Activated T-cell treated with anti-CD3 and anti-CD28 coated beads for 1 hour (primary cell): ENCODE measurements at regions not wholly inside any gene's neighbourhood (a gene's known extent, or its start where the extent isn't known, plus 50 kb on each side); places are given as distances from the start of the nearest gene placed in this dataset.

Experiments used
- DNase-seq: peaks from one replicate; pipeline ENCODE4 v3.0.0-alpha.2; 2020; ENCODE audit warnings: low read depth

DNA sequence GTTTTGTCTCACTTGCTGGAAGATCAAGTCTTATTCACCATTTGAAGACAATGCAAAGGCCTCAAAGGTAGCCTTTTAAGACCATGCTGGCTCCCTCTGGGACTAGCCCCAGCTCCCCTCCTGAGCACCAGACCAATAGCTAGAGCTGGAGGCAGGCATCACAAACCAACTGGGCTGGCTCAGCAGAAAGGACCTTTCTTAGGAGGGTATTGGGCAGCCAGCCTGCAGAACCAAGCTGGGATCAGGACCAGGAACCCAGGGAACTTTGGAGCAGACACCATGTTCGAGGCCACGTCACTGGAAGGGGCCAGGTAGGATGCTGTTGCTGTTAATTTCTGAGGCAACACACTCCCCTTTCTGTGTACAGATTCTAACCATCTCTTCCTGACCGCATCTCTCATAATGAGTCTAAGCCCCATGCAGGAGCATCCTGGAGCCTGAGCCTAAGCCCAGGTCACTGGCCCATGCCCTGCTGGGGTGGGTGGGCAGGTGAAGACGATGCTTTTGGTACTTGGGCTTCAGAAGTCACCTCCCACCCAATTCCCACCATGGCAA, 81.4 kb upstream of the KLF13 start:
- DNase-seq, result no peak

DNA sequence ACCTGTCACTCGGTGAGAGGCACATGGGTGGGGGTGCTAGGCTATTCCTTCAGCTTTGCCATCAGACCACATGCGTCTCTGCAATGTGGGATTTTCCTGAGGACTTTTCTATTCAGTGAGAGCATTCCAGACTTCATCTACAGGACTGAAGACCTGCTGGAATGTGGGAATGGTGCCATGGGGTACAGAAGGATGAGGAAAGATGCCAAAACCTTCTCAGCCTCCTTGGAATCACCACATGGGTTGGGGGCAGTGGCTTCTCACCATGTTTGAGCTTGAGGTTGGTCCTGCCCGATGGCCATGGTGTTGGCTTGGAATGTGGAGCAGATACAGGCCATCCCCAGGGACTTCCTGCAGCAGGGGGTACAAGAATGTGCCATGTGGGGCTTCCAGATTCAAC, 80.9 kb upstream of the KLF13 start:
- no peak for DNase-seq

DNA sequence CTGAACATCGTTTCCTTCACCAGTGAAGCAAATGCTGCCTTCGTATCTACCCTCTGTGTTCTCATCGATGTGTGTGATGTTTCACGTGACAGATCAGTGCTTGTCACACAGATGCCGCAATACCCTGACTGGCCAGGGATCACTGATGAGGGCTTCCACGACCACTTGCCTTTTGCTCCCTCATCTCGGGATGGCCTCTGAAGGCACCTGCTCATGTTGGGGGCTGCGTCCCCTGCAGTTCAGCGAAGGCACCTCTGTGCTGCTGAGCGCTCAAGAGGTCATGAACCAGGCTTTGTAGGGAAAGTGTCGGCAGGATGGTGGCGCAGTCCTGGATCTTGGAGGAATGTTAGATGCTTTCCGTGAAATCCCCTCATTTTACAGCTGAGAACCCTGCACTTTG, 79.2 kb upstream of the KLF13 start:
- no peak for DNase-seq

DNA sequence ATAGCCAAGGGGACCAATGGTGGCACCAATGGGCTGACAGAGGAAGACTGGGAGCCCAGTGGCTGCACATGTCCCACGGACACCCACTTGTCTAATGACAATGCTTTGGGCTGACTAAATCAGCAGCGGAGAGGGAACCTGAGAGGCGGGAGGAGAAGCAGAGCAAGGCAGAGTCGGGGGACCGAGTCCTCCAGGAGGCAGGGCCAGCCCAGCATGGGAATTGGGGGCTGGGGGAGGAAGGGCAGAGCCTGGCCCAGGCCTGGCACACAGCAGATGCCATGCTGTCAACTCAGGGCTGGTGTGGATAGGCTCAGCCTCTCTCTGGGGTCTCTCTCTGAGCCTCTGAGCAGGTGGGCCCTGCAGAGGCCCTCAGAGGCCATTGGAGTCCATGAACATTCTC, 78.4 kb upstream of the KLF13 start:
- no peak for DNase-seq

DNA sequence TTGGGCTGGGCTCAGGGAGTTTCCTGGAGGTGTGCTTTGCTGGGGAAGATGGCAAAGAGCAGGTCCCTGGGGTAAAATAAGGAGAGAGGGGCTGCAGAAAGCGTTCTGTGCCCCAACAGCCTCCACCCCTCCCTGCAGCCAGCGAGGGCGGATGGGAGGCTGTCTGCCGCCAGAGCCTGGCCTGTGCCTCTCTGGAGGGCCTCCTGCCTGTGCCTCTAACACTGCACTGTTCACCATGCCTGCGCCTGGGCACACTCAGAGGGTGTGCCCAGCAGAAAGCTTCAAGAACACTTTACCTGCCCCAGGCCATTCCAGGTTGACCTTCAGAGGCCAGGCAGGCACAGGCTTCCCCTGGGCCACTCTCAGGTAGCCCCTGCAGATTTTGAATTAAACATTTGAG, 77.7 kb upstream of the KLF13 start:
- DNase-seq, result no peak

DNA sequence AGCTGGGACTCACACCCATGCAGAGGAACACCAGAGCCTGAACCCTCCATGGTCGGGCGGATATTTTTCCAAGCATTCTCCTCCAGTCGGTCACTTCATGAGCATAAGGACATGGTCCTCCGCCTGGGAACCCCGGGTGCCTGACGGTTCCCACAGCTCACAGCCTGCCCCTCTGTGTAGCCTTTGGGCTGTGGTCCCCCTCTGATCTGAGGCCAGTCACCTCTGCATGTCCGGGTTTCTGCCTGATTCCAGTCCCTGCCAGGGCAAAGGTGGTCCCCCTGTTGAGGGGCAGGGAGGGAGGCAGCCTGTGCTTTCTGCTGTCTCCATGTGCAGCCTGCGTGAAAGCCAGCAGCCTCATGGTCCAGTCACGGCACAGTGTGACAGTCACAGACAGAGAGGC, 76.6 kb upstream of the KLF13 start:
- DNase-seq, result no peak

- no peak for DNase-seq
Observed at GRCh38 chr15:31251165-31251564, 75.5 kb upstream of the KLF13 start.

GRCh38 chr15:31252171-31252785, 74.4 kb upstream of the KLF13 start:
- no peak for DNase-seq

DNA sequence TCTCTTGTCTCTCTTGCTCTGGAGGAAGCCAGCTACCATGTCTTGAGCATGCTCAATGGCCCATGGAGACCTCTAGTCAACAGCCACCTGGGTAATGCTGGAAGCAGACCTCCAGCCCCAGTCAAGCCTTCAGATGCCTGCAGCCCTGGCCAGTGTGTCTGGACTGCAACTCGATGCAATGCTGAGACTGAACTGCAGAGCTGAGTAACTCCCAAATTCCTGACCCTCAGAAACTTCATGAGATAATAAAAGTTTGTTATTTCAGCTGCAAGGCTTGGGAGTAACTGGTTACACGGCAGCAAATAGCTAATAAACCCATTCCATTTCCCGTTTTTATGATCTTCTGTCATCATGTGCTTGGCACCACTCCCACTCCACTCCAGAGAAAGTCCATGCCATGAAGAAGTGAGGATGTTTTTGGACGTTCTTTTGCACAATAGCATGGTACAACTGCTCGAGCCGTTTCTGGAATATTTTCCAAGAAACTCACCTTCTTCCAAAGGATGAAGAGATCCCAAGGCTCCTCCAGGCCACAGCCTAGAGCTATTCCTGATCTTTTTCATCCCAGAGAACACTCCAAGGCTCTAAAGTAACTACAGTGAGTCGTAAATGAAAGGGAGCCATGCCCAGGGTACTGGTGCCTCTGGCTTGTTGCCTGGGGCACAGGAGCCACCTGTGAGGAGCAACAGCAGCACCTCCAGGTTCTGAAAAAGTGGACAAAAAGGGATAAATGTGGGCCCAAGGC, 72.0 kb upstream of the KLF13 start:
- no peak for DNase-seq

- DNase-seq, result no peak
Observed at GRCh38 chr15:31255176-31255510, 71.5 kb upstream of the KLF13 start.

DNA sequence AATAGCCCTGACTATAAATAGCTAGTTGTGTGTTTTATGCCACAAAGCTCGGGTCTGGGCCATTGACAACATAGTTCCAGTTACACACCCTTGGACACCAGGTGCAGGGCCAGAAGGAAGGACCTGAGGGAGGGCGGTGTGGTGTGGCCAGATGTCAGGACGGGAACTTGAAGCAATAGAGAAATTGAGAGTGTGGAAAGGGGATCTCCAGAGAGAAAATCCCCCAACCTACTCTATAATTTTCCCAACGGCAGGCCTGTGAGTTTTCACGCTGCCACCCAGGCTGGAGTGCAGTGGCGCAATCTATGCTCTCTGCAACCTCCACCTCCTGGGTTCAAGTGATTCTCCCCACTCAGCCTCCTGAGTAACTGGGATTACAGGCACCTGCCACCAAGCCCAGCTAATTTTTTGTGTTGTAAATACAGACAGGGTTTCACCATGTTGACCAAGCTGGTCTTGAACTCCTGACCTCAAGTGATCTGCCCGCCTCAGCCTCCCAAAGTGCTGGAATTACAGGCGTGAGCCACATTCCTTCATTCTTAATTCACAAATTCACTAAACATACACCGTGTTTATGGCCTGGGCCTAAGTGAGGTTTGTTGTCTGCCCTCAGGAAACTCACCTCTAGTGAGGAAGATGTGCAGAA, 70.8 kb upstream of the KLF13 start:
- no peak for DNase-seq

DNA sequence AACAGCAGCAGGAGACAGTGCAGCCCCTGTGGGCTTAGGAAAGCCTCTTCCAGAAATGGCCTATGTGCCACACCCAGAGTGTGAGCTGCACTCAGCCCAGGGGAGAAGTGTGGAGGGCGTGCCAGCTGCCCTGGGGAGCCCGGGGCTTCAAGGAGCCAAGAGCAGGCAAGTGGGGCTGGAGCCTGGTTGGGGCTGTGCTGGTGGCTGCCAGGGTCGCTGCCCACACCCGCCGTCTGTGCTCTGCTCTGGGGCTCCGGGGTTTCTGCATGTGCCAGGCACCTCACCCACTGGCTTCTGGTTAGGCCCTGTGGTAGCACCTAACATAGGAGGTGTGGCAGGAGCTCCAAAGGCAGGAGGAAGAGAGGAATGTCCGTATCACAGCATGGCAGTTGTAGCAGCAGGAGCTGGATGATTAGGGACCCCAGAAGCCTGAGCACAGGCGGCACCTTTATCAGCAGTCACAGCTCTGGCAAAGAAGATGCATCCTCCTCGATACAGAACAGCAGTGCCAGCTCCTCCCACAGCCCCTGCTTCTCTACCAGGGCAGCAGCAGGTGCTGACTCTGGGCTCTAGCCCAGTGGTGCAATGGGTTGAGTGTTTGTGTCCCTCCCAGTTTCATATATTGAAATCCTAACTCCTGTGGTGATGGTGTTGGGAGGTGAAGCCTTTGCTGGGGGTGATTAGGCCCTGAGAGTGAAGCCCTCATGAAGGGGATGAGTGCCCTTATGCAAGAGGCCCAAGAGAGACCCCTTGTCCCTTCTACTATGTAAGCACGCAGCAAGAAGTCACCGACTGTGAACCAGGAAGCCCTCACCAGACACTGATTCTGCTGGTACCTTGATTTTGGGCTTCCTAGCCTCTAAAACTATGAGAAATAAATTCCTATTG, 70.0 kb upstream of the KLF13 start:
- no peak for DNase-seq

DNA sequence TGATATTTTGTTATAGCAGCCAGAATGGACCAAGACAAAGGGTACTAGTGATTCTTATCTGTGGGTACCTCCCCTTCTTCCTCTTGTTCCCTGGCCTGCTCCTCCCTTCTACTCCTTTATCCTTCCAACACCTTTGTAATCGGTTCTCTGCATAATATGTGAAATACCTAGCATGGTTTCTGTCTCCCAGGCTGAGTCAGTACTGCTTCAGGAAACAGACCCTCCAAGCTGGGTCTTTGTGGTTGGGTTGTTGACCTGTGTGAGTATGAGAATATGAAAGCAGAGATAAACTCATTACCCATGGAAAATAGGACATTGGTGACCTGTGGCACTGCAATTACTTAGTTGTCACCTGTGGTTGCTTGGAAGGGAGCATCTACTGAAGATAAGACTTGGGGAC, 69.3 kb upstream of the KLF13 start:
- no peak for DNase-seq

GRCh38 chr15:31258260-31258659, 68.4 kb upstream of the KLF13 start:
- DNase-seq, result no peak

GRCh38 chr15:31259562-31260252, 66.9 kb upstream of the KLF13 start:
- no peak for DNase-seq

- no peak for DNase-seq
Observed at GRCh38 chr15:31260646-31261265, 65.9 kb upstream of the KLF13 start.

DNA sequence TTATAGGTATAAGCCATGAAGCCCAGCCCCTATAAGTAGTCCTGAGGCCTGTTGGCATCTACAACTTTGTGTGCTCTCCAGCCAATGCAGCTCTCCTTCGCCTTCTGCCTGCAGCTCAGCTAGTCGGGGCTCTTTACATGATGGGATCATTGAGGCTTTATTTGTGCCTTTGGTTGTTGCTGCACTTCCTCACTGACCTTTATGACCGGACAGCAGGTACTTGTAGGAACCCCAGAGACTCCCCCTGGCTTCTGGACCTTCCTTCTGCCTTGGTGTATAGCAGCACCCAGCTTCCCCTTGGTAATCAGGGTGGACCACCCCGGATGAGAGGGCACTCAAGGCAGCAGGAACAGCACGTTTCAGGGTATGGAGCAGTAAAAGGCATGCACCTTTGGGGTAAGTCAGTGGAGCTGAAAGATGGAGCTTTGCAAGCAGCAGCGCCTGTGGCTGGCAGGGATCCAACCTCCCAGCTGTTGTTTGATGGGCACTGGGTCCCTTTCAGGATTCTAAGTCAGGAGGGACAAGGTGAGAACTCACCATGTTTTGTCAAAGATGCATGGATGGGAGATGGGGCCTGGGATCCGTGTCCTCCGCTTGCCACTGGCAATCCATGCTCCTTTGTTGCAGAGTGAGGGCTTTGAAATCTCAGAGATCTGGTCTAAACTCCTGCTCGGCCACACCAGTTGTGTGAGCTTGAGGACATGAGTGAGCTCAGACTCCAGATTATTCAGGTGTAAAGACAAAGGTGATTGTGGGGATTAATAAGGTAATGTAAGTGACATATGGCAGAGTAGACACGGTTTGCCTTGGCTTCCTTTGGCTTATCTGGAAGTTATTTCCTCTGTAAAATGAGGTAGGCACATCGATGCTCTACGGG, 65.1 kb upstream of the KLF13 start:
- no peak for DNase-seq

- DNase-seq, result no peak
Observed at GRCh38 chr15:31262143-31262530, 64.5 kb upstream of the KLF13 start.

DNA sequence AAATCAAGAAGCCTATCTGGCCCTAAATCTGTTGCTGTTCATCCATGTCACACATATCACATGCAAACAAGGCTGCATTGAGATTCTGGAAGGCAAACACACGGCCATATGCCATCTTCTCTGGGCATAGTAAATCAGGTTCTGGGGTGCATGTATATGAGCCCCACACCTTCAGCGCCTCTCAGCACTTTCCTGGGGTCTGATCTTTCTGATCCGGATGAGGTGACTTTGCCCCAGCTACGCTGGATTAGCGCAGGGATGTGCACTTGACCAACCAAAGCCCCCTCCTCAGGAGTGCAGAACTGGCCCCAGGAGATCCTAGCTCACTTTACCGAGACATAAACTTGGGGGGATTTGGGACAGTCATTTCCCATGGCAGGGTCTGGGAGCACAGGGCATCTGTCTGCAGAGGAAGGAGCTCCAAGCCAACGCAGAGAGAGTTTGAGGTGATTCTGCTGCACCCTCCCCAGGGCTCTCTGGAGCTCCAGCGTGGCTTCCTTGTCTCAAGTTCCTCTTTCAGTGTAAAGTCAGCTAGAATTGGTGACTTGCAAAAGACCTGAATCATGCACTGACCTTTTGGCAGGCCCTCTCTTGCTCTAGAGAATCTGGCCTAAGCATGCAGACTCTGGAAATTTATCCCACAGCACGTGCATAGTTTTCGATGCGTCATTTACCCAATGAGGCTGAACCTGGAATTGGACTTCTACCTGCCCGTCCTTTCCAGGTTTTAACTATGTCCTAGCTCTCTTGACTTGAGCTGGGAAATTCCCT, 63.5 kb upstream of the KLF13 start:
- DNase-seq, result no peak
